ENCODE measurements at regions not wholly inside any gene's neighbourhood (a gene's known extent, or its start where the extent isn't known, plus 50 kb on each side); places are given as distances from the start of the nearest gene placed in this dataset.
"Not testable (repeated sequence)": the region's sequence is repeated elsewhere in the genome, so short reads cannot be mapped to it uniquely, and the experiment has no call there.

GRCh38 chr11:3538220-3538619 is 103.6 kb downstream of the ART5 start:
- TF ChIP-seq, protein P1, sequence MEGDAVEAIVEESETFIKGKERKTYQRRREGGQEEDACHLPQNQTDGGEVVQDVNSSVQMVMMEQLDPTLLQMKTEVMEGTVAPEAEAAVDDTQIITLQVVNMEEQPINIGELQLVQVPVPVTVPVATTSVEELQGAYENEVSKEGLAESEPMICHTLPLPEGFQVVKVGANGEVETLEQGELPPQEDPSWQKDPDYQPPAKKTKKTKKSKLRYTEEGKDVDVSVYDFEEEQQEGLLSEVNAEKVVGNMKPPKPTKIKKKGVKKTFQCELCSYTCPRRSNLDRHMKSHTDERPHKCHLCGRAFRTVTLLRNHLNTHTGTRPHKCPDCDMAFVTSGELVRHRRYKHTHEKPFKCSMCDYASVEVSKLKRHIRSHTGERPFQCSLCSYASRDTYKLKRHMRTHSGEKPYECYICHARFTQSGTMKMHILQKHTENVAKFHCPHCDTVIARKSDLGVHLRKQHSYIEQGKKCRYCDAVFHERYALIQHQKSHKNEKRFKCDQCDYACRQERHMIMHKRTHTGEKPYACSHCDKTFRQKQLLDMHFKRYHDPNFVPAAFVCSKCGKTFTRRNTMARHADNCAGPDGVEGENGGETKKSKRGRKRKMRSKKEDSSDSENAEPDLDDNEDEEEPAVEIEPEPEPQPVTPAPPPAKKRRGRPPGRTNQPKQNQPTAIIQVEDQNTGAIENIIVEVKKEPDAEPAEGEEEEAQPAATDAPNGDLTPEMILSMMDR (IDR thresholded peaks at IDR 0.05) = not testable (repeated sequence)
- not testable (repeated sequence) for TF ChIP-seq ZFX (IDR thresholded peaks at IDR 0.05; ENCODE audit: borderline replicate concordance)
